HG03139 (cell line): ENCODE measurements at regions not wholly inside any gene's neighbourhood (a gene's known extent, or its start where the extent isn't known, plus 50 kb on each side); places are given as distances from the start of the nearest gene placed in this dataset.
A peak's percentile ranks its signal among the peaks of the same experiment; 100 is the strongest.
"Not testable (repeated sequence)": the region's sequence is repeated elsewhere in the genome, so short reads cannot be mapped to it uniquely, and the experiment has no call there.

Source experiments
- ATAC-seq: cut with Tn5 transposase; IDR thresholded peaks from one replicate; pipeline ENCODE4 v1.9.1; 2021; ENCODE audit not compliant: unreplicated experiment

- ATAC-seq: not testable (repeated sequence)
Observed at GRCh38 chr2:40676134-40676790, 224.4 kb upstream of the SLC8A1 start.

- ATAC-seq: peak; percentile 67
Observed at GRCh38 chr2:40680547-40680946, 228.7 kb upstream of the SLC8A1 start.

- no peak for ATAC-seq
Observed at GRCh38 chr2:40690036-40690435, 238.1 kb upstream of the SLC8A1 start.

- no peak for ATAC-seq
Observed at GRCh38 chr2:40690525-40690924, 238.6 kb upstream of the SLC8A1 start.

GRCh38 chr2:40700231-40700954 lies 248.5 kb upstream of the SLC8A1 start:
- no peak for ATAC-seq

GRCh38 chr2:40712197-40712894 lies 260.5 kb upstream of the SLC8A1 start:
- ATAC-seq: not testable (repeated sequence)

- no peak for ATAC-seq
Observed at GRCh38 chr2:40716879-40717278, 265.0 kb upstream of the SLC8A1 start.

- ATAC-seq: no peak
Observed at GRCh38 chr2:40719414-40719813, 267.5 kb upstream of the SLC8A1 start.

GRCh38 chr2:40721595-40721994 lies 269.7 kb upstream of the SLC8A1 start:
- no peak for ATAC-seq

GRCh38 chr2:40723194-40723593 lies 271.3 kb upstream of the SLC8A1 start:
- no peak for ATAC-seq

- no peak for ATAC-seq
Observed at GRCh38 chr2:40725040-40725439, 273.1 kb upstream of the SLC8A1 start.

- ATAC-seq: no peak
Observed at GRCh38 chr2:40725950-40726349, 274.1 kb upstream of the SLC8A1 start.

- no peak for ATAC-seq
Observed at GRCh38 chr2:40734797-40735196, 282.9 kb upstream of the SLC8A1 start.

GRCh38 chr2:40737180-40737579 lies 285.3 kb upstream of the SLC8A1 start:
- ATAC-seq: no peak

GRCh38 chr2:40740419-40740818 lies 288.5 kb upstream of the SLC8A1 start:
- no peak for ATAC-seq

- no peak for ATAC-seq
Observed at GRCh38 chr2:40741532-40741931, 289.6 kb upstream of the SLC8A1 start.

GRCh38 chr2:40746191-40746590 lies 294.3 kb upstream of the SLC8A1 start:
- no peak for ATAC-seq

- no peak for ATAC-seq
Observed at GRCh38 chr2:40751981-40752380, 300.1 kb upstream of the SLC8A1 start.

GRCh38 chr2:40752796-40753195 lies 300.9 kb upstream of the SLC8A1 start:
- ATAC-seq: no peak

GRCh38 chr2:40754912-40755311 lies 303.0 kb upstream of the SLC8A1 start:
- ATAC-seq: no peak

- ATAC-seq: no peak
Observed at GRCh38 chr2:40758401-40759155, 306.7 kb upstream of the SLC8A1 start.
